ENCODE measurements at regions not wholly inside any gene's neighbourhood (a gene's known extent, or its start where the extent isn't known, plus 50 kb on each side); places are given as distances from the start of the nearest gene placed in this dataset.

GRCh38 chr6:19382676-19383075 lies 454.5 kb upstream of the ID4 start:
- TF ChIP-seq CTCF (IDR thresholded peaks at IDR 0.05; ENCODE audit: borderline replicate concordance, extremely low read depth, low read length, poor library complexity, severe bottlenecking) (no peak), EZH2 (IDR thresholded peaks at IDR 0.05; ENCODE audit: borderline replicate concordance, low read depth, low read length, severe bottlenecking) (no peak)
